Right lobe of liver (tissue), 6 donors: ENCODE measurements at regions not wholly inside any gene's neighbourhood (a gene's known extent, or its start where the extent isn't known, plus 50 kb on each side); places are given as distances from the start of the nearest gene placed in this dataset.

Experiments
- ATAC-seq, 4 donors: fragments of 200-7000 bp; cut with Tn5 transposase; one replicate each; pipeline ENCODE4 v1.9.1; 2020; ENCODE audit warnings: mild to moderate bottlenecking in 4 of 4, moderate library complexity in 4 of 4
- DNase-seq, 3 donors: peaks; one replicate each; pipeline ENCODE4 v3.0.0-alpha.2; 2020
- H3K27ac ChIP-seq, 3 donors: fragments of 200-600 bp; one replicate each; pipeline ENCODE4 v1.8.0; 2022
- H3K27me3 ChIP-seq, 2 donors: fragments of 200-600 bp; one replicate each; pipeline ENCODE4 v1.8.0; 2022
- H3K36me3 ChIP-seq, 4 donors: fragments of 200-600 bp; sonication (generic) in 1 of 4; one replicate each; pipeline versions ENCODE4 v1.5.1 to v1.8.0; 2017 to 2022; ENCODE audit warnings: control low read depth in 1 of 4
- H3K4me1 ChIP-seq, 4 donors: fragments of 200-600 bp; sonication (generic) in 1 of 4; one replicate each; pipeline versions ENCODE4 v1.5.1 to v1.8.0; 2017 to 2022; ENCODE audit warnings: control low read depth in 1 of 4
- H3K4me3 ChIP-seq, 3 donors: fragments of 200-600 bp; one replicate each; pipeline ENCODE4 v1.8.0; 2022
- H3K9me3 ChIP-seq, 4 donors: fragments of 200-600 bp; sonication (generic) in 1 of 4; one replicate each; pipeline versions ENCODE4 v1.5.1 to v1.8.0; 2017 to 2022; ENCODE audit warnings: control low read depth in 1 of 4
- POLR2A ChIP-seq: fragments of 450-650 bp; IDR thresholded peaks from one replicate; pipeline ENCODE4 v1.6.1; 2017; ENCODE audit warnings: antibody characterized with exemption, mild to moderate bottlenecking
- WGBS: methylation state at CpG from one replicate; pipeline ENCODE4 v1.1.6; 2018; ENCODE audit warnings: low coverage, low lambda C conversion rate; ENCODE audit not compliant: insufficient coverage; ENCODE audit errors: missing lambda C conversion rate; 5-methylcytosine and 5-hydroxymethylcytosine counted together
- intact Hi-C, 2 donors: fragments of 100-400 bp; cut with DNase I; formaldehyde crosslinking; loops; one replicate each; pipeline versions ENCODE4 v1.11.2 to v1.14.1; 2022
- TF ChIP-seq, protein P1 (sequence below), 4 donors: fragments of 200-600 bp in 3 of 4; fragments of 450-650 bp in 1 of 4; IDR thresholded peaks; one replicate each; pipeline versions ENCODE4 v1.5.1 to v1.8.0; 2016 to 2022; ENCODE audit warnings: antibody characterized with exemption in 4 of 4, mild to moderate bottlenecking in 2 of 4
- donor health status: DM: no; HTN: yes; CAD: no.
- donor health status: DM: no; HTN: no; CAD: no.
- donor health status: DM: no; HTN: no; CAD: no.
- donor health status: DM: no; HTN: yes; CAD: no.
- donor health status: DM: no; HTN: yes; CAD: no.

DNA sequence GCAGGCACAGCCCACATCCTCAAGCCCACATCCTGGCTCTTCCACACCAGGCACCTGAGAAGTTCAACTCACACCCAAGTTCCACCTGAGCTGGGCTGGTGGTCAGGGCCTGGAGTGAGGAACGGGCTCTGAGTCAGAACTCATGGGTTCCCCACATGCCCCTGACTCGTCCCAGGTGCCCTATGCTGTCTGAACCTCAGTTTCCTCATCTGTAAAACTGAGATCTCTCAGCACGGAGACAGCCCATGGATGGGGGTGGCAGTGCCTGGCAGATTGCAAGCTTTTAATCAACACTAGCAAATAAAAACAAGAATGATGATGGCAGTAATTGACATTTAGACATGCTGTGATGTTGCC, 307.8 kb downstream of the NDUFA10 start:
- Histone ChIP-seq H3K27me3 (no peaks in the 10 kb centered on the region), H3K36me3 (no peaks in the 10 kb centered on the region), H3K9me3 (no peaks in the 10 kb centered on the region), H3K4me3 (no peak overlapping the region), H3K27ac (no peak overlapping the region), H3K4me1 (no peaks in the 10 kb centered on the region)
- no peak for ATAC-seq
- no CpG with 5 or more reads among the region's 3 CpGs for WGBS
- intact Hi-C loops: no loop called here
- DNase-seq: peak in 1 of 3 donors; percentile 16
- TF ChIP-seq POLR2A: no peak
- TF ChIP-seq, protein P1, sequence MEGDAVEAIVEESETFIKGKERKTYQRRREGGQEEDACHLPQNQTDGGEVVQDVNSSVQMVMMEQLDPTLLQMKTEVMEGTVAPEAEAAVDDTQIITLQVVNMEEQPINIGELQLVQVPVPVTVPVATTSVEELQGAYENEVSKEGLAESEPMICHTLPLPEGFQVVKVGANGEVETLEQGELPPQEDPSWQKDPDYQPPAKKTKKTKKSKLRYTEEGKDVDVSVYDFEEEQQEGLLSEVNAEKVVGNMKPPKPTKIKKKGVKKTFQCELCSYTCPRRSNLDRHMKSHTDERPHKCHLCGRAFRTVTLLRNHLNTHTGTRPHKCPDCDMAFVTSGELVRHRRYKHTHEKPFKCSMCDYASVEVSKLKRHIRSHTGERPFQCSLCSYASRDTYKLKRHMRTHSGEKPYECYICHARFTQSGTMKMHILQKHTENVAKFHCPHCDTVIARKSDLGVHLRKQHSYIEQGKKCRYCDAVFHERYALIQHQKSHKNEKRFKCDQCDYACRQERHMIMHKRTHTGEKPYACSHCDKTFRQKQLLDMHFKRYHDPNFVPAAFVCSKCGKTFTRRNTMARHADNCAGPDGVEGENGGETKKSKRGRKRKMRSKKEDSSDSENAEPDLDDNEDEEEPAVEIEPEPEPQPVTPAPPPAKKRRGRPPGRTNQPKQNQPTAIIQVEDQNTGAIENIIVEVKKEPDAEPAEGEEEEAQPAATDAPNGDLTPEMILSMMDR (IDR thresholded peaks at IDR 0.05): no peak

DNA sequence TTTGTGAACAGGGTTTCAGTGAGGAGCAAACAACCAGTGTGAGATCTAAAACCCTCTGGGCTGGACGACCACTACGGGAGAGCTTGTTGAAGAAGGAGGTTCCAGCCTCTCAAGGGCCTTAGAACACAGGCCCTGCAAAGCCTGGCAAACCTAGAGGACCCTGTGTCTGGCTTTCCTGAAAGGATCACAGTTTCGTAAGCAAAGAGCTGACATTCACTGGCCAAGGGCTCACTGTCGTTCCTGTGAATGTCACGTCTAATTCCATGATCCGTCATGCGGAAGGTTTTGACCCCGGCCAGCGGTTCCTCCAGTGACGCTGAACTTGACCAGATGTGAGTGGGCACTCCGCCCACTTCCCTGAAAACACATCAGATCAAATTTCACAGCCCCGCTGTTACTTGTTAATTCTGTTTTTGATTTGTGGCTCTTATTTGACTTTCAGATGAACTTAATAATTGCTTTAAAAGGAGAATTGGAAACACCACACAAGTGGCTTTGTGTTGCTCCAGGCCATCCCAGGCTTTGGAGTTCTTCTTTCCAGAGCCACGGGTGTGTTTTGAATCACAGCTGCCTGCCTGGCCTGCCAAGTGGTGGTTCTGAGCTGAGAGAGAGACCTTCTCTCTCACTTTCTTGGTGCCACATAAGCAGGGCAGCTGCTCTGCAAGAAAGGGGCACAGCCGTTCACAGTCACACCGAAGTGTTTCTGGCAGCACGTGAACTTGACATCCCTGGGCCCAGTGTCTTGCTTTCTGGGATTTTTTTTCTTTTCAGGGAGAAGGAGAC, 308.4 kb downstream of the NDUFA10 start:
- H3K9me3 ChIP-seq: no peaks in the 10 kb centered on the region
- H3K36me3 ChIP-seq: no peaks in the 10 kb centered on the region
- no peaks in the 10 kb centered on the region for H3K27me3 ChIP-seq
- DNase-seq (peak in 2 of 3 donors; percentile 22 to 31), ATAC-seq (no peak)
- H3K4me1 ChIP-seq: no peaks in the 10 kb centered on the region
- 51% methylated on average over 10 of the region's 16 CpGs for WGBS
- intact Hi-C loops: no loop called here
- no peak overlapping the region for H3K27ac ChIP-seq
- TF ChIP-seq, protein P1 (IDR thresholded peaks at IDR 0.05): no peak
- TF ChIP-seq POLR2A: no peak
- no peak overlapping the region for H3K4me3 ChIP-seq

DNA sequence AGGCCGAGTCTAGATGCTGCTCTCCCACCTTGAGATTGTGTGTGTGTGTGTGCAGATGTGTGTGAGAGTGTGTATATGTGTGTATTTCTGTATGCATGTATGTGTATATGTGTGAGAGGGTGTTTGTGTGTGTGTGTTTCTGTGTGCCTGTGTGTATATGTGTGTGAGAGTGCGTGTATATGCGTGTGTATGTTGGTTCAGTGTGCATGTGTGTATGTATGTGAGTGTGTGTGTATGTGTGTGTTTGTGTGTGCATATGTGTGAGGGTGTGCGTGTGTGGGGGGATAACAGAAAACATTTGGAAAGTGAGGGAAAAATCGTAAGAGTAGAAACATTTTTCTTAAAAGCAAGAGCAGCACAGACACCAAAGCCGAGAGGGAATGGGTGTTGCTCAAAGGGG, 309.1 kb downstream of the NDUFA10 start:
- intact Hi-C loops: no loop called here

DNA sequence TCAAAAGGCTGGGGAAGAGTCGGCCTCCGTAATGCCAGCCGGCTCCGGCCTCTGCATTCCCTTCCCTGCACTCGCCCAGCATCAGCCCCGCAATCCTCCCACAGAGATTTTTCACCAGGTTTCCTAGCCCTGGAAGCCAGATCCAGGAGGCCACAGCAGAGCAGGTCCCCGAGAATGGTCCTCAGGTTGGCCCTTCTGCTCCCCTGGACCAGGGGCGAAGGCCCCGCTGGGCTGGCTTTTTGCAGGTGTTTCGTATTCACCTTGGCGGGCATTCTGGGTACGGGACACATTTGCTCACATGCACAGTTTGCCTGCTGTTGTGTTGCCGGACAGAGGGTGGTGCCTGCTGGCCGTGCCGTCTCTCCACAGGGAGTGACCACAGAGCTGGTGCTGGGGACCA, 309.5 kb downstream of the NDUFA10 start:
- ATAC-seq: no peak
- no peak overlapping the region for H3K27ac ChIP-seq
- no peaks in the 10 kb centered on the region for H3K27me3 ChIP-seq
- no peaks in the 10 kb centered on the region for H3K36me3 ChIP-seq
- H3K4me1 ChIP-seq: no peaks in the 10 kb centered on the region
- H3K9me3 ChIP-seq: no peaks in the 10 kb centered on the region
- TF ChIP-seq POLR2A: no peak
- TF ChIP-seq, protein P1 (IDR thresholded peaks at IDR 0.05): no peak
- peak in 2 of 3 donors; percentile 23 to 47 for DNase-seq
- 78% methylated on average over 5 of the region's 15 CpGs for whole genome bisulfite sequencing
- intact Hi-C loops: no loop called here
- no peak overlapping the region for H3K4me3 ChIP-seq

More for the DNA sequence above, 309.1 kb downstream of the NDUFA10 start:
- TF ChIP-seq, protein P1 (IDR thresholded peaks at IDR 0.05): no peak
- no peak for TF ChIP-seq POLR2A
- Histone ChIP-seq H3K4me3 (no peak overlapping the region), H3K36me3 (no peaks in the 10 kb centered on the region), H3K27ac (no peak overlapping the region), H3K4me1 (no peaks in the 10 kb centered on the region), H3K9me3 (no peaks in the 10 kb centered on the region), H3K27me3 (no peaks in the 10 kb centered on the region)
- ATAC-seq (no peak), DNase-seq (no peak)
- WGBS: 68% methylated on average over 6 of the region's 6 CpGs
